B cell (primary cell): ENCODE measurements at regions not wholly inside any gene's neighbourhood (a gene's known extent, or its start where the extent isn't known, plus 50 kb on each side); places are given as distances from the start of the nearest gene placed in this dataset.

ENCODE experiments used
- ATAC-seq: fragments of 200-7000 bp; cut with Tn5 transposase; one replicate; pipeline ENCODE4 v1.10.0; 2021; ENCODE audit warnings: low read depth, mild to moderate bottlenecking, moderate number of reproducible peaks, moderate library complexity
- CTCF ChIA-PET: fragments of 350-600 bp; sonication (Branson Sonifier 250); formaldehyde crosslinking; loops from one replicate; lab custom pipeline; 2021; ENCODE audit warnings: antibody characterized with exemption, inconsistent platforms; lab: Charles Lee
- POLR2A ChIA-PET: fragments of 350-600 bp; sonication (Branson Sonifier 250); formaldehyde crosslinking; loops from one replicate; lab custom pipeline; 2021; ENCODE audit warnings: antibody characterized with exemption; lab: Charles Lee
- DNase-seq: peaks from one replicate; pipeline ENCODE4 v3.0.0; 2013
- H2AFZ ChIP-seq: 2 replicates; pipeline ENCODE4 v1.6.1; 2012; ENCODE audit warnings: mild to moderate bottlenecking, low read depth, low read length; ENCODE audit not compliant: insufficient read depth, poor library complexity, severe bottlenecking
- H3K27ac ChIP-seq, 2 donors: 1 replicate in 1 of 2; 2 replicates in 1 of 2; pipeline ENCODE4 v1.5.1; 2012 to 2013; ENCODE audit warnings: low read length in 2 of 2, mild to moderate bottlenecking in 2 of 2, moderate library complexity in 1 of 2
- H3K27me3 ChIP-seq, 4 experiments: fragments of 200-600 bp in 1 of 4; sonication (generic) in 1 of 4; replicated peaks in 1 of 4; 1 replicate in 2 of 4; 2 replicates in 2 of 4; pipeline versions ENCODE4 v1.6.1 to v1.7.0; 2013 to 2016; ENCODE audit warnings: low read length in 3 of 4, mild to moderate bottlenecking in 2 of 4, mixed read lengths in 1 of 4, moderate library complexity in 1 of 4; ENCODE audit not compliant: insufficient read depth in 4 of 4, control insufficient read depth in 3 of 4; ENCODE audit errors: control extremely low read depth in 1 of 4
- H3K36me3 ChIP-seq, 2 experiments: replicated peaks in 1 of 2; 1 replicate in 1 of 2; 2 replicates in 1 of 2; pipeline versions ENCODE4 v1.6.1 to v1.7.1; 2013; ENCODE audit warnings: low read length in 1 of 2; ENCODE audit not compliant: insufficient read depth in 2 of 2, control insufficient read depth in 1 of 2; ENCODE audit errors: control extremely low read depth in 1 of 2, extremely low read depth in 1 of 2
- H3K4me1 ChIP-seq, 2 donors: fragments of 200-600 bp in 1 of 2; sonication (generic) in 1 of 2; 1 replicate in 1 of 2; 2 replicates in 1 of 2; pipeline versions ENCODE4 v1.5.1 to v1.6.1; 2013 to 2017; ENCODE audit warnings: low read length in 2 of 2; ENCODE audit not compliant: control insufficient read depth in 2 of 2, insufficient read depth in 2 of 2
- H3K4me2 ChIP-seq: replicated peaks from 2 replicates; pipeline ENCODE3; 2012; ENCODE audit warnings: mild to moderate bottlenecking, low read depth, low read length; ENCODE audit not compliant: poor library complexity, severe bottlenecking
- H3K4me3 ChIP-seq, 5 experiments: fragments of 200-600 bp in 1 of 5; sonication (generic) in 1 of 5; 1 replicate in 3 of 5; 2 replicates in 2 of 5; pipeline versions ENCODE4 v1.5.1 to v1.7.0; 2011 to 2016; ENCODE audit warnings: low read length in 4 of 5, mild to moderate bottlenecking in 4 of 5, low read depth in 2 of 5, control low read depth in 1 of 5, moderate library complexity in 1 of 5; ENCODE audit not compliant: insufficient read depth in 1 of 5; ENCODE audit errors: control extremely low read depth in 1 of 5, extremely low read depth in 1 of 5
- H3K79me2 ChIP-seq: fragments of 200-600 bp; sonication (generic); one replicate; pipeline ENCODE4 v1.6.0; 2016; ENCODE audit warnings: low read length; ENCODE audit not compliant: control insufficient read depth, insufficient read depth
- H3K9ac ChIP-seq: fragments of 200-600 bp; sonication (generic); 2 replicates; pipeline ENCODE4 v1.6.1; 2017; ENCODE audit warnings: mild to moderate bottlenecking, low read length, moderate library complexity
- H3K9me3 ChIP-seq, 3 donors: one replicate each; pipeline versions ENCODE4 v1.6.1 to v1.7.1; 2013; ENCODE audit warnings: low read length in 2 of 3; ENCODE audit not compliant: control insufficient read depth in 2 of 3, insufficient read depth in 1 of 3; ENCODE audit errors: control extremely low read depth in 1 of 3
- H4K20me1 ChIP-seq: 2 replicates; pipeline ENCODE4 v1.6.0; 2012; ENCODE audit warnings: mild to moderate bottlenecking, low read length; ENCODE audit not compliant: insufficient read depth, control insufficient read depth, poor library complexity, severe bottlenecking
- H3K27ac Mint-ChIP-seq: one replicate; pipeline ENCODE4 v1.8.0; 2021; ENCODE audit warnings: mixed read lengths
- H3K27me3 Mint-ChIP-seq: one replicate; pipeline ENCODE4 v1.8.0; 2021; ENCODE audit warnings: mixed read lengths
- H3K4me1 Mint-ChIP-seq: one replicate; pipeline ENCODE4 v1.8.0; 2021; ENCODE audit warnings: mixed read lengths
- H3K4me3 Mint-ChIP-seq: one replicate; pipeline ENCODE4 v1.8.0; 2021; ENCODE audit warnings: mixed read lengths
- H3K9me3 Mint-ChIP-seq: one replicate; pipeline ENCODE4 v1.8.0; 2022; ENCODE audit warnings: mixed read lengths; ENCODE audit not compliant: insufficient read depth
- EZH2 ChIP-seq: IDR thresholded peaks from 2 replicates; pipeline ENCODE4 v1.6.1; 2012; ENCODE audit warnings: borderline replicate concordance, low read depth, mild to moderate bottlenecking, moderate library complexity, low read length; ENCODE audit not compliant: insufficient read depth, poor library complexity, severe bottlenecking
- WGBS: methylation state at CpG from one replicate; pipeline ENCODE4 v1.1.5; 2013; ENCODE audit warnings: missing lambda C conversion rate; ENCODE audit not compliant: insufficient coverage; 5-methylcytosine and 5-hydroxymethylcytosine counted together
- intact Hi-C: fragments of 100-400 bp; cut with micrococcal nuclease; formaldehyde crosslinking; loops from one replicate; pipeline ENCODE4 v1.10.0; 2022
- TF ChIP-seq, protein P1 (sequence below): fragments of 200-600 bp; IDR thresholded peaks from one replicate; pipeline ENCODE4 v1.8.0; 2022; ENCODE audit warnings: antibody characterized with exemption, mild to moderate bottlenecking

DNA sequence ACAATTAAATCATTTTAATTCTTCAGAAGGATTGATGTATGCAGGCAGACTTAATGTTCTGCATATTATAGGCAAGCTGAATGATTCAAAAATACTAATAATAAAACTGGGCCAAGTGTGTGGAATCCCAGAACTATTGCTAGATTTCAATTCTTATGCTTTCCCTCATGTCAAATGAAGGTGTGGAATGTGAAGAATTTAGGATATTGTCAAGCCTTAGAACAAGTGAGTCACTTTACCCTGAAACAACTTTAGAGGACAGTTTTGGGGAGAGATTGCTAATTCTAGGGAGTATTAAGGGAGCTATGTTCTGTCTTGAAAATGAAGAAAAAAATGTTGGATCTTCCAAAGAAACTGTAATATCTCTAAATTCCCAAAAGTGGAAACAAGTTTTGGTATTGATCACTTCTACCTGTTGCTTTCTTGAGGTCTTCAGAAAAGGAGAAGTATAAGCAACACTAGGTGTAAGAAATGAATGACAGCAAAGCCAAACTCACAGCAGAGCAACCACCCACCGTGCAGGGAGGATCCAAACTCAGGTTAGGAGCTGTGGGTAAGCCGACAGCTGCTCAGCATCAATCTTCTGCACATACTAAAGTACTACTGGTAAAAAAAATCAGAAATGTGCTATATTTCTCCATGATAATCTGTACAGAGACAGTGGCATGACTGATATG is 818.1 kb downstream of the SLC4A3 start:
- no peak overlapping the region for H3K4me3 ChIP-seq
- H3K27me3 Mint-ChIP-seq: no peaks in the 10 kb centered on the region

DNA sequence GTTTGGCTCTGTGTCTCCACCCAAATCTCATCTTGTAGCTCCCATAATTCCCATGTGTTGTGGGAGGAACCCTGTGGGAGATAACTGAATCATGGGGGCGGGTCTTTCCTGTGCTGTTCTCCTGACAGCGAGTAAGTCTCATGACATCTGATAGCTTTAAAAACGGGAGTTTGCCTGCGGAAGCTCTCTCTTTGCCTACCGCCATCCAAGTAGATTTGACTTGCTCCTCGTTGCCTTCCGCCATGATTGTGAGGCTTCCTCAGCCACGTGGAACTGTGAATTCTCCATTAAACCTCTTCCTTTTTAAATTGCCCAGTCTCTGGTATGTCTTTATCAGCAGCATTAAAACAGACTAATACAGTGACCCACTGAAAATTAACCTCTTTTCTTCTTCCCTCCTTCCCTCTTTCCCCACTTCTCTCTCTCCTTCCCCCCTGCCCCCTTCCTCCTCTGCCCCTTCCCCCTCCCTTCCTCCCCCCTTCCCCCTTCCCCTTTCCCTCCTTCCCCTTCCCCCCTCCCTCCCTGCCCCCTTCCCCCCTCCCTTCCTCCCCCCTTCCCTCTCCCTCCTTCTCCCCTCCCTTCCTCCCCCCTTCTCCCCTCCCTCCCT is 818.8 kb downstream of the SLC4A3 start:
- POLR2A ChIA-PET: no interaction called here
- no peak for TF ChIP-seq EZH2
- TF ChIP-seq, protein P1, sequence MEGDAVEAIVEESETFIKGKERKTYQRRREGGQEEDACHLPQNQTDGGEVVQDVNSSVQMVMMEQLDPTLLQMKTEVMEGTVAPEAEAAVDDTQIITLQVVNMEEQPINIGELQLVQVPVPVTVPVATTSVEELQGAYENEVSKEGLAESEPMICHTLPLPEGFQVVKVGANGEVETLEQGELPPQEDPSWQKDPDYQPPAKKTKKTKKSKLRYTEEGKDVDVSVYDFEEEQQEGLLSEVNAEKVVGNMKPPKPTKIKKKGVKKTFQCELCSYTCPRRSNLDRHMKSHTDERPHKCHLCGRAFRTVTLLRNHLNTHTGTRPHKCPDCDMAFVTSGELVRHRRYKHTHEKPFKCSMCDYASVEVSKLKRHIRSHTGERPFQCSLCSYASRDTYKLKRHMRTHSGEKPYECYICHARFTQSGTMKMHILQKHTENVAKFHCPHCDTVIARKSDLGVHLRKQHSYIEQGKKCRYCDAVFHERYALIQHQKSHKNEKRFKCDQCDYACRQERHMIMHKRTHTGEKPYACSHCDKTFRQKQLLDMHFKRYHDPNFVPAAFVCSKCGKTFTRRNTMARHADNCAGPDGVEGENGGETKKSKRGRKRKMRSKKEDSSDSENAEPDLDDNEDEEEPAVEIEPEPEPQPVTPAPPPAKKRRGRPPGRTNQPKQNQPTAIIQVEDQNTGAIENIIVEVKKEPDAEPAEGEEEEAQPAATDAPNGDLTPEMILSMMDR: no peak

More for the DNA sequence above, 818.1 kb downstream of the SLC4A3 start:
- no peak overlapping the region for H3K4me2 ChIP-seq
- ChIA-PET CTCF (no interaction called here), POLR2A (no interaction called here)
- H3K9me3 ChIP-seq: peaks cover 0 to 3% (median 0%) of the 10 kb centered on the region in 3 donors
- no peak for ATAC-seq
- Mint-ChIP-seq H3K9me3 (peaks cover 6% of the 10 kb centered on the region), H3K4me3 (no peak overlapping the region), H3K27ac (no peak overlapping the region), H3K4me1 (no peaks in the 10 kb centered on the region)
- H3K36me3 ChIP-seq: no peaks in the 10 kb centered on the region
- no peaks in the 10 kb centered on the region for H4K20me1 ChIP-seq
- no peaks in the 10 kb centered on the region for H3K4me1 ChIP-seq
- H3K27ac ChIP-seq: no peak overlapping the region
- no CpG with 5 or more reads among the region's 2 CpGs for WGBS
- no peaks in the 10 kb centered on the region for H3K27me3 ChIP-seq
- H2AFZ ChIP-seq: no peak overlapping the region
- intact Hi-C loops: no loop called here
- no peak for TF ChIP-seq EZH2
- TF ChIP-seq, protein P1: no peak
- no peak overlapping the region for H3K9ac ChIP-seq
- no peak for DNase-seq
- H3K79me2 ChIP-seq: no peaks in the 10 kb centered on the region

More for the DNA sequence above, 818.8 kb downstream of the SLC4A3 start:
- CTCF ChIA-PET: no interaction called here
- H3K4me1 Mint-ChIP-seq: no peaks in the 10 kb centered on the region
- H3K9ac ChIP-seq: no peak overlapping the region
- H3K4me2 ChIP-seq: no peak overlapping the region
- no peak overlapping the region for H3K4me3 Mint-ChIP-seq
- H3K36me3 ChIP-seq: no peaks in the 10 kb centered on the region
- no peaks in the 10 kb centered on the region for H3K79me2 ChIP-seq
- H3K4me3 ChIP-seq: no peak overlapping the region
- no peak overlapping the region for H2AFZ ChIP-seq
- H3K27ac ChIP-seq: no peak overlapping the region
- no peaks in the 10 kb centered on the region for H3K4me1 ChIP-seq
- H4K20me1 ChIP-seq: no peaks in the 10 kb centered on the region
- no peaks in the 10 kb centered on the region for H3K27me3 Mint-ChIP-seq
- no peak overlapping the region for H3K27ac Mint-ChIP-seq
- peaks cover 6% of the 10 kb centered on the region for H3K9me3 Mint-ChIP-seq
- intact Hi-C loops: no loop called here
- 87% methylated on average over 8 of the region's 8 CpGs for WGBS
- H3K9me3 ChIP-seq: peaks cover 0 to 3% (median 0%) of the 10 kb centered on the region in 3 donors
- ATAC-seq (no peak), DNase-seq (no peak)
- no peaks in the 10 kb centered on the region for H3K27me3 ChIP-seq
